ENCODE measurements at regions not wholly inside any gene's neighbourhood (a gene's known extent, or its start where the extent isn't known, plus 50 kb on each side); places are given as distances from the start of the nearest gene placed in this dataset.

GRCh38 chr2:18125303-18125702 lies 246.8 kb downstream of the KCNS3 start:
- Histone ChIP-seq H3K27me3 (ENCODE audit: control insufficient read depth, insufficient read depth, low read length) (no peaks in the 10 kb centered on the region), H2AFZ (ENCODE audit: low read length) (no peak overlapping the region), H3K36me3 (ENCODE audit: control insufficient read depth, insufficient read depth, low read length) (no peaks in the 10 kb centered on the region), H3K79me2 (ENCODE audit: control insufficient read depth, insufficient read depth, low read length) (no peaks in the 10 kb centered on the region), H3K4me3 (replicated peaks in 1 of 4; ENCODE audit: control extremely low read depth in 1 of 4, insufficient read depth in 1 of 4, low read depth in 3 of 4, low read length in 4 of 4) (no peak overlapping the region), H3K9me3 (ENCODE audit: control insufficient read depth, insufficient read depth, low read depth, low read length) (no peaks in the 10 kb centered on the region), H3K4me2 (ENCODE audit: extremely low read depth, insufficient read depth, low read length) (no peak overlapping the region), H3K27ac (ENCODE audit: insufficient read depth, low read length) (no peak overlapping the region), H3K4me1 (ENCODE audit: control insufficient read depth, extremely low read depth, insufficient read depth, low read length) (no peaks in the 10 kb centered on the region), H4K20me1 (ENCODE audit: control insufficient read depth, extremely low read depth, insufficient read depth, low read length) (no peaks in the 10 kb centered on the region), H3K9ac (ENCODE audit: insufficient read depth, low read length) (no peak overlapping the region)
- TF ChIP-seq EZH2 (IDR thresholded peaks at IDR 0.05; ENCODE audit: low read length, missing control alignments) (no peak), CTCF (conservative IDR thresholded peaks at IDR 0.05 in 1 of 2, IDR thresholded peaks at IDR 0.05 in 1 of 2; ENCODE audit: low read depth in 1 of 2, low read length in 2 of 2) (no peak)
- DNase-seq (ENCODE audit: low read depth in 2 of 2) = no peak

GRCh38 chr2:18124116-18124835 lies 245.8 kb downstream of the KCNS3 start:
- H3K9me3 ChIP-seq (ENCODE audit: control insufficient read depth, insufficient read depth, low read depth, low read length) = no peaks in the 10 kb centered on the region
- TF ChIP-seq CTCF (conservative IDR thresholded peaks at IDR 0.05 in 1 of 2, IDR thresholded peaks at IDR 0.05 in 1 of 2; ENCODE audit: low read depth in 1 of 2, low read length in 2 of 2) = no peak
- TF ChIP-seq EZH2 (IDR thresholded peaks at IDR 0.05; ENCODE audit: low read length, missing control alignments) = no peak
- no peak for DNase-seq (ENCODE audit: low read depth in 2 of 2)

GRCh38 chr2:18123577-18123976 lies 245.1 kb downstream of the KCNS3 start:
- H3K27me3 ChIP-seq (ENCODE audit: control insufficient read depth, insufficient read depth, low read length) = no peaks in the 10 kb centered on the region
- no peak overlapping the region for H2AFZ ChIP-seq (ENCODE audit: low read length)
- H3K4me1 ChIP-seq (ENCODE audit: control insufficient read depth, extremely low read depth, insufficient read depth, low read length) = peaks cover 7% of the 10 kb centered on the region
- H3K27ac ChIP-seq (ENCODE audit: insufficient read depth, low read length) = no peak overlapping the region
- H3K9me3 ChIP-seq (ENCODE audit: control insufficient read depth, insufficient read depth, low read depth, low read length) = no peaks in the 10 kb centered on the region
- no peak overlapping the region for H3K4me2 ChIP-seq (ENCODE audit: extremely low read depth, insufficient read depth, low read length)
- no peak overlapping the region for H3K4me3 ChIP-seq (replicated peaks in 1 of 4; ENCODE audit: control extremely low read depth in 1 of 4, insufficient read depth in 1 of 4, low read depth in 3 of 4, low read length in 4 of 4)
- H3K36me3 ChIP-seq (ENCODE audit: control insufficient read depth, insufficient read depth, low read length) = no peaks in the 10 kb centered on the region
- TF ChIP-seq CTCF (conservative IDR thresholded peaks at IDR 0.05 in 1 of 2, IDR thresholded peaks at IDR 0.05 in 1 of 2; ENCODE audit: low read depth in 1 of 2, low read length in 2 of 2) (no peak), EZH2 (IDR thresholded peaks at IDR 0.05; ENCODE audit: low read length, missing control alignments) (no peak)
- no peaks in the 10 kb centered on the region for H3K79me2 ChIP-seq (ENCODE audit: control insufficient read depth, insufficient read depth, low read length)
- no peak for DNase-seq (ENCODE audit: low read depth in 2 of 2)
- H3K9ac ChIP-seq (ENCODE audit: insufficient read depth, low read length) = no peak overlapping the region
- H4K20me1 ChIP-seq (ENCODE audit: control insufficient read depth, extremely low read depth, insufficient read depth, low read length) = no peaks in the 10 kb centered on the region

More at GRCh38 chr2:18124116-18124835, 245.8 kb downstream of the KCNS3 start:
- no peak overlapping the region for H3K27ac ChIP-seq (ENCODE audit: insufficient read depth, low read length)
- no peak overlapping the region for H3K4me3 ChIP-seq (replicated peaks in 1 of 4; ENCODE audit: control extremely low read depth in 1 of 4, insufficient read depth in 1 of 4, low read depth in 3 of 4, low read length in 4 of 4)
- H3K36me3 ChIP-seq (ENCODE audit: control insufficient read depth, insufficient read depth, low read length) = no peaks in the 10 kb centered on the region
- H3K9ac ChIP-seq (ENCODE audit: insufficient read depth, low read length) = no peak overlapping the region
- H2AFZ ChIP-seq (ENCODE audit: low read length) = no peak overlapping the region
- H4K20me1 ChIP-seq (ENCODE audit: control insufficient read depth, extremely low read depth, insufficient read depth, low read length) = no peaks in the 10 kb centered on the region
- no peak overlapping the region for H3K4me2 ChIP-seq (ENCODE audit: extremely low read depth, insufficient read depth, low read length)
- H3K4me1 ChIP-seq (ENCODE audit: control insufficient read depth, extremely low read depth, insufficient read depth, low read length) = peaks cover 3% of the 10 kb centered on the region
- H3K79me2 ChIP-seq (ENCODE audit: control insufficient read depth, insufficient read depth, low read length) = no peaks in the 10 kb centered on the region
- H3K27me3 ChIP-seq (ENCODE audit: control insufficient read depth, insufficient read depth, low read length) = no peaks in the 10 kb centered on the region

All from fibroblast of lung (primary cell).